Activated T-cell treated with anti-CD3 and anti-CD28 coated beads, Interleukin-2, amount 50 U/mL, for 1 hour (primary cell): ENCODE measurements at regions not wholly inside any gene's neighbourhood (a gene's known extent, or its start where the extent isn't known, plus 50 kb on each side); places are given as distances from the start of the nearest gene placed in this dataset.

Experiments
- DNase-seq: peaks from one replicate; pipeline ENCODE4 v3.0.0-alpha.2; 2020

- DNase-seq = no peak
These were observed 577.6 kb downstream of the CSNK1G3 start for GRCh38 chr5:124089578-124089977.

GRCh38 chr5:124088289-124089032, 576.5 kb downstream of the CSNK1G3 start:
- no peak for DNase-seq

- no peak for DNase-seq
These were observed 575.8 kb downstream of the CSNK1G3 start for GRCh38 chr5:124087752-124088151.

DNA sequence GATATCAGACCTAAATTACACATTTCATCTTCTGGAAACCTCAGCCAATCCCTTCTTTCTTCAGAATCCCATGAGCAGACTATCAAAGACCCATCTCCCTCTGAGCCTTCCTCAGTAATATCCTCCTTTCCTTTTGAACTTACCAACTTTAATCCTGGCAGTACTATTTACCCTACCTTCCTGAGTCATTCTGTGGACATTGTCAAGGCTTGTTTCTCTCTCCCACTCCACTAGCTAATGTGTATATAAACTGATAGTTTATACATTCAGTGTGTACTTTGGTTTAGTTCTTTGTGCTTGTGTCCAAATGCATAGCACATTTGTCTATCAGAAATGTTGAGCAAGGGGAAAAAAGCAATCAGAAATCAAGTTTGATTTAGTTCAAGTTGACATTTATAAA, 568.3 kb downstream of the CSNK1G3 start:
- DNase-seq = no peak

DNA sequence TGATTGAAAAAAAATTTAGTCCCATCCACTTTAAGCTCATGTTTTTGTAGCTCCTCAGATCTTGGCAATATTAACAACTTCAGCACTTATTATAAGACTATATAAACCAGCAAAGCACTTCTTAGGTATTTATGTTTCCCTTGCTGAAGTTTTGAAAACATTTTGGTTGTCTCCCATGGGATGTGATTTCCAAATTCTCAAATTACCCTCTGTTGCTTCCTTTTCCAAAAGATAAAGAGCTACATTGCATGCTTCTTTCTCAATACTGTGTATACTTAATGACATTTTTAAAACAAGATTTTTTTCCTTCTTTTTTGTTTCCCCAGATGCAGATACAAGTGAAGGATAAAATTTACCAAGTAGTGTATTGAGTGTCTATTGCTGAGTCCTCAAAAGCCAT, 567.1 kb downstream of the CSNK1G3 start:
- DNase-seq = no peak

GRCh38 chr5:124074500-124074899, 562.5 kb downstream of the CSNK1G3 start:
- no peak for DNase-seq

DNA sequence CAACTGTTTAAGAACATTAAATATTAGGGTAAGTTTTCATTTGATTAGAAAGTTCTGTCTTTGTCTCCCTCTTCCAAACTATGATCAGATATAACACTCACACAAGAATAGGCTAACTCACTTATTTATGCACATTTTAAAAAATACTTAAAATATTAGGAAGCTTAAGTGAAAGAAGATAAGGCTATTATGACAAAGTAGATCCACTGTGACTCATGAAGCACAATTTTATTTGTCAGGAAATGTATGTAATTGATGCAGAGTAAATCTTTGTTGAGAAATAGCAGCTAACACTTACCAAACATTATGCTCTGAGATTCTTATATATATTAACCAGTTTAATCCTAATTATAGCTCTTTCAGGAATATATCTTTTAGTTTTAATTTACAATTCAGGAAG, 560.6 kb downstream of the CSNK1G3 start:
- no peak for DNase-seq

GRCh38 chr5:124071039-124071438, 559.1 kb downstream of the CSNK1G3 start:
- DNase-seq = no peak

GRCh38 chr5:124065508-124065907, 553.5 kb downstream of the CSNK1G3 start:
- no peak for DNase-seq

DNA sequence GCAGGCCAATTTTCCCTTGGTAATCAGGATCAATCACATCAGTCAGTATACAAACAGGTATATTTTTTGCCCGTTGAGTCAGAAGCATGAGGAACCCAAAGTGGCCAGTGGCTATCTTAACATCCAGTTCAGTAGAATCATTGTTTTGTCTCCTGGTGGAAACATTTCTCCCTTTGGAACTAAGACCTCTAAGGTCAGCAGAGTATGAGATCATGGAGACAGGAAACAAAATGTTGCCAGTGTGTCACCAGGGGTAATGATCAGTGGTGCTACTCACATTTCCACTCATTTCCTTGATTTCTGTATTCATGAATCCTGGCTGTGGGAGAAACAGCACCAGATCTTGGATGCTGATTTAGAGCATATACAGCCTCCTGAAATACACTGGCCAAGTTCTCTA, 553.0 kb downstream of the CSNK1G3 start:
- no peak for DNase-seq

GRCh38 chr5:124061663-124062062, 549.7 kb downstream of the CSNK1G3 start:
- no peak for DNase-seq

GRCh38 chr5:124061068-124061430, 549.1 kb downstream of the CSNK1G3 start:
- no peak for DNase-seq

GRCh38 chr5:124060413-124061067, 548.6 kb downstream of the CSNK1G3 start:
- no peak for DNase-seq

- DNase-seq = no peak
These were observed 548.0 kb downstream of the CSNK1G3 start for GRCh38 chr5:124060011-124060410.

DNA sequence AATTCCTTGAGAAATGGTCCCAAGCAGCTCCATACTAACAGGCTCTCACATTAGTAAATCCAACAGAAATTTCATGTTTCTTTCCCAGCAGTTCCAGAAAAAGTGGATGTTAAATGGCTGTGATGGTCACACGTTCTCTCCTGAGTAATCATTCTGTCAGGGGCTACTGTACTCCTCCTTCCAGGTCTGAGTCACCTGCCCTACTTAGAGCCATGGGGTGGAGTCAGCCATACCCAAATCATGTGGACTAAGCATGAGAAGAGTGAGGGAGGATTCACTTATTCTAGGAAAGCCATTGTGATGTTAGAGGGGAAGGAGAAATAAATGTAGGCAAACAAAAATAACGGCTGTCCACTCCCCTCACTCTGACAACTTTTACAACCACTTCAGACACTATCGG, 547.2 kb downstream of the CSNK1G3 start:
- DNase-seq = no peak

DNA sequence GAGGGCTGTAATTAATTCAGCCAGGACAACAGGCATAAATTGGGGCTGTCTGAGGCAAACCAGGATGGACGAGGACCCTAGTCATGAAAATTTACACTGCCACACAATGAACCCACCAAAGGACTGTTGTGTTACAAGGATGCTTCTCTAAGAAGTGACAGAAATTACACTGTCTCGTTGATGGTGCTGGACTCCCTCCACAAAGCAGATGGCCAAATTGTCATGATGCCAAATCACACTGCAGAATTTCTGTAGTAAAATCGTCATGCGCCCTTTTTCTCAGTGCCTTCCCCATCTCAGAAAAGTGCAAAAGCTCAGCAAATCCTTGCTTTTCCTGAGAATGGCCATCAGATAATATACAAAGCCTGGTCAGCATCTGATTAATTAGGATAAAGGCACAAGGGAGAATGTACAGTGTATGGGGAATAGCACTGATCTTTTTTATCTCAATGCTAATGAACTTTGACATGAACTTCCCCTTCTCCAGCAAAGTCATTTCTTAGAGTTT, 545.8 kb downstream of the CSNK1G3 start:
- DNase-seq = no peak

- DNase-seq = no peak
These were observed 545.2 kb downstream of the CSNK1G3 start for GRCh38 chr5:124056991-124057723.

DNA sequence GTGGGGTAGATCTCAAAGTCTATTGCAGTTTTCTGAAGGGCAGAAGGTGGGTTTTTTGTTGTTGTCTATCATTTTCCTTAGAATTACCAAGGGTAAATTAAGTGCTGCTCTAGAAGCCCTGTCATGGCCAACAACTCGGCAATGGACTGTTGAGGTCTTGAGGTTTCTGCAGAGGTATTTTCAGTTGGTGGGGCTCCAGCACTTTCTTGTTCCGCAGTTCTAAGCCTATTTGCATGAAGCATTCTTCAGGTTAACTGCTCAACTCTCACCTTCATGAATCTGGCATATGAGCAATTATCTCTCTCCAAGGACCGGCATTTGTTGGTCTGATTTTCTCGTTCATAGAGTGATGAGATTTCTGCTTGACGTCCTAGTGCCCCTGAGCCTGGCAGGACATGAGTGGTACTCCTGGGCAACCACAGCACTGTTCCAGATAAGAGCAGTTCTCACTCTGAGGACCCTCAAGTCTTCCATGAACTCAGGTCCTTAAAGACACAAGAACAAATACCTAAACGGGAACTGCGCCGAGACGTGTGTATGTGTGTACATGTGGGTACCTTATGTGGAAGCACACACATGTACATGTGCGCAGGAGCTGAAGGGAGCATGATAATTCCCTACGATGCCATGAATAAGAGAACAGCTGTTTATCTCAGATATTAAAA, 544.5 kb downstream of the CSNK1G3 start:
- no peak for DNase-seq

GRCh38 chr5:124055751-124056150, 543.8 kb downstream of the CSNK1G3 start:
- DNase-seq = no peak

GRCh38 chr5:124054564-124054963, 542.6 kb downstream of the CSNK1G3 start:
- DNase-seq = no peak

DNA sequence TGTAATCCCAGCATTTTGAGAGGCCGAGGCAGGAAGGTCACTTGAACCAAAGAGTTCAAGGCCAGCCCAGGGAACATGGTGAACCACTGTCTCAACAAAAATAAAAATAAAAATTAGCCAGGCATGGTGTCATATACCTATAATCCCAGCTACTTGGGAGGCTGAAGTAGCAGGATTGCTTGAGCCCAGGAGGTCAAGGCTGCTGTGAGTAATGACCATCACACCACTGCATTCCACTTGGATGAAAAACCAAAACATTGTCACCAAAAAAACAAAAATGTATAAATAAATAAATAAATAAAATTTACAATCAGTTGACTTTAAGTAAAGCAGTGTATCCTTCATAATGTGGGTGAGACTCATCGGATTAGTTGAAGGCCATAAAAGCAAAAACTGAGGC, 541.4 kb downstream of the CSNK1G3 start:
- no peak for DNase-seq

GRCh38 chr5:124052201-124052600, 540.2 kb downstream of the CSNK1G3 start:
- DNase-seq = no peak

DNA sequence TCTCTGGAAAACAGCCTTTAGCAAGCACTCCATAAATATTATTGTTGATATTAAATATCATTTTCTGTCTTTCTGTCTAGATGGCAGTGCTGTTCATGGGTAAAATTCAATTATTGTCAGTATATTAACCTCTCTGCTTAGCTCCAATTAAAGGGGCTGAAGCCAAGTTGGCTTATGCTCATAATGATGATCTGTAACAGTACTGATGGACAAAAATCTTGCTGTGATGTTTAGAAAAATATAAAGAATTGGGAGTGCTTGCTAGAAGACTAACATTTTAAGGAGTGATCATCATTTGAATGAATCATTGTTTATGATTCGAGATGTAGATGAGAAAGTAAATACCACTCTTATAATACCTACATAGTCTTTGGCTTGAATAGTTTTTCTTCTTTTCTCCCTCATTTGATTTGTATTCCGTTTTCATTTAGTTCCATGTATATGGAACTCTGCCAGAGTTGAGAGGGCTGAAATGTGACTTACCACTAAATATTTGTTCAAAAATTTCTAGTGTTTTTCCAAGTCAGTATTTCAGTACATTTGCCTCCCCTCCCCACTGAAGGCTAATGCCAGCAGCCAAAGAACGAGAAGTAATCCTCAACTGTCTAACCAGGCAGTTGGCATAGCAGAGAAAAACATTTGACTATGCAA, 538.3 kb downstream of the CSNK1G3 start:
- no peak for DNase-seq
